MM.1S (cell line): ENCODE measurements at regions not wholly inside any gene's neighbourhood (a gene's known extent, or its start where the extent isn't known, plus 50 kb on each side); places are given as distances from the start of the nearest gene placed in this dataset.

Experiments
- DNase-seq: peaks from one replicate; pipeline ENCODE4 v3.0.0-alpha.2; 2015
- H2AFZ ChIP-seq: fragments of 300-600 bp; sonication (generic); 2 replicates; pipeline ENCODE4 v1.6.0; 2016; ENCODE audit warnings: antibody characterized with exemption, low read length
- H3F3A ChIP-seq: fragments of 300-600 bp; sonication (generic); 2 replicates; pipeline ENCODE4 v1.6.1; 2016; ENCODE audit warnings: mild to moderate bottlenecking, antibody characterized with exemption, low read length, moderate library complexity, mixed read lengths; ENCODE audit not compliant: insufficient read depth
- H3K27ac ChIP-seq: fragments of 300-600 bp; sonication (generic); 2 replicates; pipeline ENCODE4 v1.5.1; 2016; ENCODE audit warnings: mild to moderate bottlenecking, low read length
- H3K27me3 ChIP-seq: fragments of 300-600 bp; sonication (generic); replicated peaks from 2 replicates; pipeline ENCODE4 v1.6.0; 2016; ENCODE audit warnings: low read length; ENCODE audit not compliant: insufficient read depth
- H3K36me3 ChIP-seq: fragments of 300-600 bp; sonication (generic); replicated peaks from 2 replicates; pipeline ENCODE4 v1.6.1; 2016; ENCODE audit warnings: mild to moderate bottlenecking, low read length, mixed read lengths; ENCODE audit not compliant: insufficient read depth
- H3K4me1 ChIP-seq: fragments of 300-600 bp; sonication (generic); 2 replicates; pipeline ENCODE4 v1.6.1; 2016; ENCODE audit warnings: low read length, mixed read lengths
- H3K4me2 ChIP-seq: fragments of 300-600 bp; sonication (generic); 2 replicates; pipeline ENCODE4 v1.6.0; 2016; ENCODE audit warnings: low read depth, low read length
- H3K4me3 ChIP-seq: fragments of 300-600 bp; sonication (generic); 2 replicates; pipeline ENCODE4 v1.5.1; 2016; ENCODE audit warnings: low read length, mixed read lengths
- H3K79me2 ChIP-seq: fragments of 300-600 bp; sonication (generic); 2 replicates; pipeline ENCODE4 v1.6.1; 2016; ENCODE audit warnings: mixed run types, low read length, mixed read lengths
- H3K9ac ChIP-seq: fragments of 300-600 bp; sonication (generic); 2 replicates; pipeline ENCODE4 v1.6.1; 2016; ENCODE audit warnings: low read length, mixed read lengths
- H3K9me2 ChIP-seq: fragments of 300-600 bp; sonication (generic); replicated peaks from 2 replicates; pipeline ENCODE4 v1.6.1; 2016; ENCODE audit warnings: mild to moderate bottlenecking, low read length, mixed read lengths; ENCODE audit not compliant: insufficient read depth
- H3K9me3 ChIP-seq: fragments of 300-600 bp; sonication (generic); replicated peaks from 2 replicates; pipeline ENCODE4 v1.6.1; 2016; ENCODE audit warnings: mild to moderate bottlenecking, low read length, mixed read lengths; ENCODE audit not compliant: insufficient read depth
- H4K20me1 ChIP-seq: fragments of 300-600 bp; sonication (generic); 2 replicates; pipeline ENCODE4 v1.6.1; 2016; ENCODE audit warnings: mild to moderate bottlenecking, low read length, moderate library complexity, mixed read lengths; ENCODE audit not compliant: insufficient read depth
- EZH2 ChIP-seq: fragments of 300-600 bp; sonication (generic); optimal IDR thresholded peaks from 2 replicates; pipeline ENCODE3; 2017; ENCODE audit warnings: low read depth, mild to moderate bottlenecking, antibody characterized with exemption, low read length, mixed read lengths
- EZH2phosphoT487 ChIP-seq: fragments of 300-600 bp; sonication (generic); IDR thresholded peaks from 2 replicates; pipeline ENCODE4 v1.6.1; 2018; ENCODE audit warnings: antibody characterized with exemption, low read length
- TF ChIP-seq, protein P1 (sequence below): fragments of 300-600 bp; sonication (generic); IDR thresholded peaks from 2 replicates; pipeline ENCODE4 v1.5.1; 2016; ENCODE audit warnings: antibody characterized with exemption, low read length, mixed read lengths

GRCh38 chr1:244139655-244140054 is 88.6 kb downstream of the ZBTB18 start:
- Histone ChIP-seq H3K4me3 (no peak overlapping the region), H3K79me2 (no peaks in the 10 kb centered on the region), H3K27ac (no peak overlapping the region), H3K4me1 (no peaks in the 10 kb centered on the region), H3F3A (no peaks in the 10 kb centered on the region), H3K9me3 (no peaks in the 10 kb centered on the region), H4K20me1 (no peaks in the 10 kb centered on the region), H3K9me2 (no peaks in the 10 kb centered on the region), H3K9ac (no peak overlapping the region), H2AFZ (no peak overlapping the region), H3K36me3 (no peaks in the 10 kb centered on the region), H3K27me3 (no peaks in the 10 kb centered on the region), H3K4me2 (no peak overlapping the region)
- TF ChIP-seq, protein P1, sequence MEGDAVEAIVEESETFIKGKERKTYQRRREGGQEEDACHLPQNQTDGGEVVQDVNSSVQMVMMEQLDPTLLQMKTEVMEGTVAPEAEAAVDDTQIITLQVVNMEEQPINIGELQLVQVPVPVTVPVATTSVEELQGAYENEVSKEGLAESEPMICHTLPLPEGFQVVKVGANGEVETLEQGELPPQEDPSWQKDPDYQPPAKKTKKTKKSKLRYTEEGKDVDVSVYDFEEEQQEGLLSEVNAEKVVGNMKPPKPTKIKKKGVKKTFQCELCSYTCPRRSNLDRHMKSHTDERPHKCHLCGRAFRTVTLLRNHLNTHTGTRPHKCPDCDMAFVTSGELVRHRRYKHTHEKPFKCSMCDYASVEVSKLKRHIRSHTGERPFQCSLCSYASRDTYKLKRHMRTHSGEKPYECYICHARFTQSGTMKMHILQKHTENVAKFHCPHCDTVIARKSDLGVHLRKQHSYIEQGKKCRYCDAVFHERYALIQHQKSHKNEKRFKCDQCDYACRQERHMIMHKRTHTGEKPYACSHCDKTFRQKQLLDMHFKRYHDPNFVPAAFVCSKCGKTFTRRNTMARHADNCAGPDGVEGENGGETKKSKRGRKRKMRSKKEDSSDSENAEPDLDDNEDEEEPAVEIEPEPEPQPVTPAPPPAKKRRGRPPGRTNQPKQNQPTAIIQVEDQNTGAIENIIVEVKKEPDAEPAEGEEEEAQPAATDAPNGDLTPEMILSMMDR = no peak
- DNase-seq = no peak

GRCh38 chr1:244140420-244140819 is 89.3 kb downstream of the ZBTB18 start:
- Histone ChIP-seq H3F3A (no peaks in the 10 kb centered on the region), H3K27ac (no peak overlapping the region), H3K4me1 (no peaks in the 10 kb centered on the region), H3K9me3 (no peaks in the 10 kb centered on the region), H3K4me3 (no peak overlapping the region), H3K9me2 (no peaks in the 10 kb centered on the region), H3K36me3 (no peaks in the 10 kb centered on the region), H3K79me2 (no peaks in the 10 kb centered on the region), H3K27me3 (no peaks in the 10 kb centered on the region), H2AFZ (no peak overlapping the region), H3K4me2 (no peak overlapping the region), H4K20me1 (no peaks in the 10 kb centered on the region), H3K9ac (no peak overlapping the region)
- no peak for DNase-seq
- no peak for TF ChIP-seq EZH2phosphoT487
- no peak for TF ChIP-seq EZH2
- TF ChIP-seq, protein P1 = no peak

DNA sequence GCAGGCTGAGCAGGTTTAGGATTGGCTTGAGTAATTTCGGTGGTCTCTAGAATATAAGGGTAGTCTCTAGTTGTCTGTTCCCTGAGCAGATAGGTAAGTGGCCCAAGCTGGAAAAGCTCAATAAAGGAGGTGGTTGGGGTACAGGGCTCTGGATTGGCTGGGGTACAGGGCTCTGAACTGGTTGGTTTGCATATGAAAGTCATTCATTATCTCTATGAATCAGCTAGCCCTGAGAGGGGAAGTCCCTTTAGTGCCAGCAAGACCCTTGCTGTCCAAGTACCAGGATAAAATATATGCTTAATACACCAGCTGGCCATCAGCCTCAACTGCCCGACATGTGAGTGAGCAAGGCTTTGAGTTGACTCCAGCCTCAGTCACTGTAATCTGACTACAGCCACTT is 93.0 kb downstream of the ZBTB18 start:
- H3F3A ChIP-seq = no peaks in the 10 kb centered on the region
- H3K27ac ChIP-seq = no peak overlapping the region
- no peak overlapping the region for H3K4me2 ChIP-seq
- no peaks in the 10 kb centered on the region for H4K20me1 ChIP-seq
- H3K9me2 ChIP-seq = no peaks in the 10 kb centered on the region
- H3K36me3 ChIP-seq = no peaks in the 10 kb centered on the region
- H3K9me3 ChIP-seq = no peaks in the 10 kb centered on the region
- H3K27me3 ChIP-seq = no peaks in the 10 kb centered on the region
- no peak overlapping the region for H2AFZ ChIP-seq
- DNase-seq = no peak
- H3K4me3 ChIP-seq = no peak overlapping the region
- H3K9ac ChIP-seq = no peak overlapping the region
- TF ChIP-seq, protein P1 = no peak
- TF ChIP-seq EZH2 = no peak
- TF ChIP-seq EZH2phosphoT487 = no peak
- no peaks in the 10 kb centered on the region for H3K4me1 ChIP-seq
- no peaks in the 10 kb centered on the region for H3K79me2 ChIP-seq
